ENCODE measurements at regions not wholly inside any gene's neighbourhood (a gene's known extent, or its start where the extent isn't known, plus 50 kb on each side); places are given as distances from the start of the nearest gene placed in this dataset.
"Not testable (repeated sequence)": the region's sequence is repeated elsewhere in the genome, so short reads cannot be mapped to it uniquely, and the experiment has no call there.

DNA sequence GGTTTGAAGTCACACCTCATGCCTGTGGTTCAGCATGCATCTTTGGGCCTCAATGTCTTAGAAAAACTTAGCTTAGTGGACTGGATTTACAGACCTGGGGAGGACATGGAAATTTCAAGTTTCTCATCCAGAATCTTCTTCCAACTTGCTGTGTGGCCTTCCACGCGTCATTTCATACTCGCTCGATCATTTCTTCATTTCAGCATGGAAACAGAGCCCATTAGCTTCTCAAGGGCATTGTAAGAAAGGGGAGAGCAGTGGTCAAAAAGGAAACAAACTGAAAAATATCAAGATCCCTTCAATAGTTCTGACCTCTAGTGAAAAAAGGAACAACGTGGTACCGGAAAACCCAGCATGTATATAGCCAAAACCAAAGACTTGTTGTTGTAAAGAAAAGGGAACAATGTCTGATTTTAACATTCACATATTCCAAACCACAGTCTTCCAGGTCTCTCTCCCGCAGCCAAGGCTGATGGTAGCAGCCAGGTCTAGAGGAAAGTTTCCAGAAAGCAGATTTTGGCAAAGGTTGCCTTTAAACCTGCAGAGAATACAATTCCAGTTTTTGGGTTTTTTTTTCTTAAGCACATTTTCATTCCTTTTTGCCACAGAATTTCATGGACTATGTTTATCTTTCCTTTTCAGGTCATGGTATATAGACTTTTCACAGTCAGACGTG is 97.0 kb upstream of the CDC42BPA start:
- DNase-seq (ENCODE audit: low spot score) = no peak

DNA sequence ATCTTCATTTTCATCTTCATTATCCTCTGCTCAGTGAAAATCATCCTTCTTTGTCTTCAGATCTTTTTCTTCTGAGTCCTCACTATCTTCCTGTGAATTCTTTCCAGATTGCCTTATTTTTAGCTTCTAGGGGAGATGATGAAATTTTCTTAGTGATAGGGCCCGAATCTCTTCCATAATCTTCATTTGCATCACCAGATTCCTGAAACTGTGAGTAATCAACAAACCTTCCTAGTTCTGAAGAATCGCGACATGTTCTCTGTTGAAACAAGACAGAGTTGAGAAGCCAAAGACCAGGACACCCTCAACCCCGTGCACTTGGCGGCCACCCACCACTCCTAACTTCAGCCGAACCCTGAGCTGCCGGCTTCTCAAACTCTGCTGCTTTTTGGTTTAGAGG is 92.8 kb upstream of the CDC42BPA start:
- no peak for DNase-seq (ENCODE audit: low spot score)

DNA sequence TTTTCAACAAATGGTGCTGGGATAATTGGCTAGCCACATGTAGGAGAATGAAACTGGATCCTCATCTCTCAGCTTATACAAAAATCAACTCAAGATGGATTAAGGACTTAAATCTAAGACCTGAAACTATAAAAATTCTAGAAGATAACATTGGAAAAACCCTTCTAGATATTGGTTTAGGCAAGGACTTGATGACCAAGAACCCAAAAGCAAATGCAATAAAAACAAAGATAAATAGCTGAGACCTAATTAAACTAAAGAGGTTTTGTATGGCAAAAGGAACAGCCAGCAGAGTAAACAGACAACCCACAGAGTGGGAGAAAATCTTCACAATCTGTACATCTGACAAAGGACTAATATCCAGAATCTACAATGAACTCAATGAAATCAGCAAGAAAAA is 88.0 kb upstream of the CDC42BPA start:
- not testable (repeated sequence) for DNase-seq (ENCODE audit: low spot score)

DNA sequence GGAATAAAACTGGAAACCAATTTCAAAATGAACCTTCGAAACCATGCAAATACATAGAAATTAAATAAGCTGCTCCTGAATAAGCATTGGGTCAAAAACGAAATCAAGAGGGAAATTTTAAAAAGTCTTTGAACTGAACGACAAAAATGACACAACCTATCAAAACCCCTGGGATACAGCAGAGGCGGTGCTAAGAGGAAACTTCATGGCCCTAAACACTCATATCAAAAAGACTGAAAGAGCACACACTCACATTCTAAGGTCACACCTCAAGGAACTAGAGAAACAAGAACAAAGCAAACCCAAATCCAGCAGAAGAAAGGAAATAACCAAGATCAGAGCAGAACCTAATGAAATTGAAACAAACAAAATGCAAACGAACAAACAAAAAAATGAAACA is 85.2 kb upstream of the CDC42BPA start:
- no peak for DNase-seq (ENCODE audit: low spot score)

DNA sequence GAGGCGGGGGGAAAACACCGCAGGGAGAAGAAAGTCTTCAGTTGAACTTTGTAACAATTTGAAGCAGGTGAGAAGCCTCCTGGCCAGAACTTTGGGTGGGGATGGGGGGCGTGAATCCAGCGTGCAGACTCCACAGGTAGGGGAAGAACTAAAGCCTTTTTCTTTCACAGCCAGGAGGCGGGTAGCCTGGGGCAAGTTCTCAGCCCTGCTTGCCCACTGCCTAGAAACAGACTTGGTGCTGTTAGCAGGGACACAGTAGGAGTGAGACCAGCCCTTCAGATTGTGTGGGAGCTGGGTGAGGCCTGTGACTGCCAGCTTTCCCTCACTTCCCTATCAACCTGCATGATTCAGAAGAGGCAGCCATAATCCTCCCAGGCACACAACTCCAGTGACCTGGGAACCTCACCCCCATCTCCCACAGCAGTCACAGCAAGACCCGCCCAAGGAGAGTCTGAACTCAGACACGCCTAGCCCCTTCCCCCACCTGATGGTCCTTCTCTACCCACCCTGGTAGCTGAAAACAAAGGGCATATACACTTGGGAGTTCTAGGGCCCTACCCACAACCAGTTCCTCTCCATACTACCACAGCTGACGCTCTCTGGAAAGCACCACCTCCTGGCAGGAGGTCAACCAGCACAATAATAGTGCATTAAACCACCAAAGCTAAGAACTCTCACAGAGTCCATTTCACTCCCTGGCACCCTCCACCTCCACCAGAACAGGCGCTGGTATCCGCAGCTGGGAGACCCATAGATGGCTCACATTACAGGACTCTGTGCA is 83.5 kb upstream of the CDC42BPA start:
- DNase-seq (ENCODE audit: low spot score) = no peak

- no peak for DNase-seq (ENCODE audit: low spot score)
These were observed 80.9 kb upstream of the CDC42BPA start for GRCh38 chr1:227399152-227399730.

GRCh38 chr1:227397354-227397978 is 79.2 kb upstream of the CDC42BPA start:
- no peak for DNase-seq (ENCODE audit: low spot score)

DNA sequence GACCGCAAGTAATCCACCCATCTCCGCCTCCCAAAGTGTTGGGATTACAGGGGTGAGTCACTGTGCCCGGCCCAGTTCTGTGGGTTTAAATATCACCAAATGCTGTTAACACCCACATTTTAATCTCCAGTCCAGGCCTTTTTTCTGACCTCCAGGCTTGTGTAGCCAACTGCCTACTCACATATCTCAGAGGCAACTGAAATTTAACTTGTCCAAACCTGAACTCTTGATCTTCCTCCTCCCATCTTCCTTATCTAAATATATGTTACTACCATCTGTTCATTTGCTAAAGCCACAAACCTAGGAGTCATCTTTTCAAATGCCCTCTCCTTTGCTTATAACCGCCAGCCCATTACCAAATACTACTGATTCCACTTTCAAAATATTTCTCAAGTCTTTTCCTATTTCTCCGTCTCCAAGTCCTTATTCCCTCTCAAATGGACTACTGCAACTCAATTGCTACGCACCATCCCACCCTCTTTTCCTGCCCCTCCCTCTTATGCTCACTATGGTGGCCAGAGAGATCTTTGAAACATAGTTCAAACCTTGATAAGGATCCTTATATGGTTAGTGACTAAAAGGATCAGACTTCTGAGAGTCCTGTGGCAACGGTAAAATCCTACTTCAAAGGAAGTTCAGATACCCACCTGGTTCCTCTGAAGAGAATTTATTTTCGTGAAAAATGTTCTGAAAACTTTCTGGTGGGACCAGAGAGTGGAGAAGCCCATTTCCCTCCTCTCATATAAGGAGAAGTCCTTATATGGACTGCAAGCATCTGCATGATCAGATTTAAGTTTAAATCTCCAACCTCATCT is 78.5 kb upstream of the CDC42BPA start:
- DNase-seq (ENCODE audit: low spot score) = no peak

- DNase-seq (ENCODE audit: low spot score) = no peak
These were observed 77.2 kb upstream of the CDC42BPA start for GRCh38 chr1:227395426-227396028.

DNA sequence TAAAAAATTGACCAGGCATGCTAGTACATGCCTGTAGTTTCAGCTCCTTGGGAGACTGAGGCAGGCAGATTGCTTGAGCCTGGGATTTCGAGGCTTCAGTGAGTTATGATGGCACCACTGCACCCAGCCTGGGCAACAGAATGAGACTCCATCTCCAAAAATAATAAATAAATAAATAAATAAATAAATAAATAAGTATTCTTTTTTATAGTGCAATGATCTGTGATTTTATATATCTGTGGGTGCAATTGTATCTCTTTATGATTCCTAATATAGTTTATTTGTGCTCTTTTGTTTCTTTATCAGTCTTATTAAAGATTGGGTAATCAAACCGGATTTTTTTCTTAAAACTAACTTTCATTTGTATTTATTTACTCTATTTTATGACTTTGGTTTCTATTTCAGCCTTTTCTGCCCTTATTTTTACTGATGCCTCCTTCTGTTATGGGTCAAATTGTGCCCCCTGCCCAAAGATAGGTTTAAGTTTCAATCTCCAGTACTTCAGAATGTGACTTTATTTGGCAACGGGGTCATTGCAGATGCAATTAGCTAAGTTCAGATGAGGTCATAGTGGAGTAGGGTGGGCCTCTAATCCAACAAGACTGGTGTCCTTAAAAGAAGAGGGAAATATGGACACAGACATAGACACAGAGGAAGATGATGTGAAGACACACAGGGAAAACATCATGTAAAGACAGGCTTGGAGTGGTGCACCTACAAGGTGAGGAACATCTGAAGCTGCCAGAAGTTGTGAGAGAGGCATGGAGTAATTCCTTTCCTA is 74.9 kb upstream of the CDC42BPA start:
- no peak for DNase-seq (ENCODE audit: low spot score)

DNA sequence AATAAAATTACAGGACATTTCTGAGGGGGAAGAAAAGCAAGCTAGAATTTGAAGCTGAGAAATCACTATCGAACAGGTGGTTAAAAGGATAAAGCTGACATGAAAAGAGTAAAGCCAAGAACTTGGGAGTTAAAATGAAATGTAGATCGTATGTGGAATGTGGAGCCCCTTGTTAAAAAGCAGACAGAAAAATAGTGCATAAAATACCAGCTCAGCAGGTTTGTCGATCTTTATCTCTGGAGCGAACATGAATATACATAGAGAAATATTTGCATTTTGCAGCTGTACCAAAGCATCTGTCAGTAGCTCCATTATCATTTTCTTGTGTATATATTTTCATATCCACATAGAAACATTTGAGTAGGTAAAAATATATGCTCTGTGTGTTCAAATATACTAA is 73.6 kb upstream of the CDC42BPA start:
- DNase-seq (ENCODE audit: low spot score) = no peak

DNA sequence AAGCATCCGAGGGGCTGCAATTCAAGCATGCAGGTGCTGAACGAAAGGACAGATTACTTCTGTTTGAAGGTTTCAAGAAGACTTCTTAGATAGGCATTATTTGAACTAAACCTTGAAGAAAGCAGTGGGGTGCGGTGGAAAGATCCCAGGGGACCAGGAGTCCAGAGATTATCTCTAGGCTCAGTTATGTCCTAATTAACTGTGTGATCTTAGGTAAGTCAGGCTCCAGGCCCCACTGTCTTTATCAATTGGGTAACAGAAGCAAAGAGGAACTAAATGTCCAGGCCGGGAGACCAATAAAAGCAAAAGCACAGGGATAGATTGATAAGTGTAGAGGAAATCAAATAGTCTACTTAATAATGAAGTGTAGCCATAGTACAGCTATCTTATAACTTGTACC is 72.9 kb upstream of the CDC42BPA start:
- DNase-seq (ENCODE audit: low spot score) = no peak

- no peak for DNase-seq (ENCODE audit: low spot score)
These were observed 72.2 kb upstream of the CDC42BPA start for GRCh38 chr1:227390525-227390924.

- no peak for DNase-seq (ENCODE audit: low spot score)
These were observed 70.2 kb upstream of the CDC42BPA start for GRCh38 chr1:227388214-227389168.

- no peak for DNase-seq (ENCODE audit: low spot score)
These were observed 61.2 kb upstream of the CDC42BPA start for GRCh38 chr1:227379555-227379892.

GRCh38 chr1:227378871-227379554 is 60.7 kb upstream of the CDC42BPA start:
- DNase-seq (ENCODE audit: low spot score) = no peak

DNA sequence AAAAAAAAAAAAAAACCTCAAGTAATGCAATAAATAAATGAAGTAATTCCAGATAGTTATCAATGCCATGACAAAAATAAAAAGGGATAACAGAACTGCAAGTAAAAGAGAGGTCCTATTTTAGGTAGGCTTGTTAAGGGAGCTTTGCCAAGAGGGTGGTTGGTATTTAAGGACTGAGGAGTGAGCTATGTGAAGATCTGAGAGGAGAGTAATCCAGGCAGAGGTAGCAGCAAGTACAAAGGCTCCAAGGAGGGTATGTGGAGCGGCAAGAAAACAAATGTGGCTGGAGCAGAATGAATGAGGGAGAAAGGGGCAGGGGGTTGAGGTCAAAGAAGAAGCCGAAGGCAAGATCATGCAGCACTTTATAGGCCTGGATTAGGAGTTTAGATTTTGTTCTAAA is 59.9 kb upstream of the CDC42BPA start:
- DNase-seq (ENCODE audit: low spot score) = no peak

DNA sequence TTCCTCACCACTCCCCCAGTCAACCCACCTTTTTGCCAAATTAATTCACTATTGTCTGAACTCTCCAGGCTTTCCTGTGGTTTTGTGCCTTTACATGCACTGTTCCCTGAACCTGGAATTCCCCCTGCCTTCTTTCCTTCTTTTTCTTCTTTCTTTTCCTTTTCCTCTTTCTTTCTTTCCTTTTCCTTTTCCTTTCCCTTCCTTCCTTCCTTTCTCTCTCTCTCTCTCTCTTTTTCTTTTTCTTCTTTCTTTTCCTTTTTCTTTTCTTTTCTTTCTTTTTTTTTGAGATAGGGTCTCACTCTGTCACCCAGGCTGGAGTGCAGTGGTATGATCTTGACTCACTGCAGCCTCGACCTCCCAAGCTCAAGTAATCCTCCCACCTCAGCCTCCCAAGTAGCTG is 56.6 kb upstream of the CDC42BPA start:
- no peak for DNase-seq (ENCODE audit: low spot score)

DNA sequence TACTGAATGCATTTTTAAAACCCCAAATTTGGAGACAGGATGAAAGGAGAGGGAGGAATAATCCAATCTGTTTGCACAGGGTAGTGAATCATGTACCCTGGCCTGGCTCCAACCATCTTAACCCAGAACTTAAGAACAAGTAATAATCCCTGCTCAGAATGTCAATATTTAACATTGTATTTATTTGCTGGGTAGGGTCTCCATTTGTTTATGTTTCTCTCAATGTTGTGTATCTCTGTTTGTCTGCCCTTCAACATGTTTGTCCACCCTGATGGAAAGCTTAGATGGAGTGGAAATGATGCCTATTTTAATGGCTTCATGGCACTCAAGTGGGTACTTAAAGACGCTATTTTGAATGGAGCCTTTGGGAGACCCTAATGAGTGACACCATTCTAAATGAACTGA is 54.4 kb upstream of the CDC42BPA start:
- DNase-seq (ENCODE audit: low spot score) = peak; percentile 6

All from pons (tissue), 1 donor.